Left lung (tissue), 4 donors: ENCODE measurements at regions not wholly inside any gene's neighbourhood (a gene's known extent, or its start where the extent isn't known, plus 50 kb on each side); places are given as distances from the start of the nearest gene placed in this dataset.

Experiments
- ATAC-seq: fragments of 200-7000 bp; cut with Tn5 transposase; one replicate; pipeline ENCODE4 v1.9.1; 2020; ENCODE audit warnings: moderate library complexity
- DNase-seq, 4 donors: peaks; one replicate each; pipeline ENCODE4 v3.0.0-alpha.2; 2013 to 2020
- H3K27ac ChIP-seq, 2 donors: fragments of 200-600 bp; sonication (generic) in 1 of 2; one replicate each; pipeline versions ENCODE4 v1.5.0 to v1.8.0; 2020 to 2021
- H3K27me3 ChIP-seq, 2 donors: fragments of 200-600 bp; sonication (generic) in 1 of 2; one replicate each; pipeline versions ENCODE4 v1.5.0 to v1.8.0; 2020 to 2021
- H3K36me3 ChIP-seq, 2 donors: fragments of 200-600 bp; sonication (generic) in 1 of 2; one replicate each; pipeline versions ENCODE4 v1.5.0 to v1.8.0; 2020 to 2021
- H3K4me1 ChIP-seq, 2 donors: fragments of 200-600 bp; one replicate each; pipeline ENCODE4 v1.8.0; 2021
- H3K4me3 ChIP-seq, 2 donors: fragments of 200-600 bp; sonication (generic) in 1 of 2; one replicate each; pipeline versions ENCODE4 v1.5.0 to v1.8.0; 2020 to 2021; ENCODE audit warnings: mild to moderate bottlenecking in 1 of 2
- H3K9me3 ChIP-seq, 2 donors: fragments of 200-600 bp; sonication (generic) in 1 of 2; one replicate each; pipeline versions ENCODE4 v1.5.0 to v1.8.0; 2020 to 2021
- CTCF ChIP-seq, 2 donors: fragments of 200-600 bp; sonication (generic) in 1 of 2; IDR thresholded peaks; one replicate each; pipeline versions ENCODE4 v1.5.0 to v1.8.0; 2021; ENCODE audit warnings: antibody characterized with exemption in 2 of 2
- intact Hi-C, 2 donors: fragments of 100-400 bp; cut with DNase I; formaldehyde crosslinking; loops; one replicate each; pipeline versions ENCODE4 v1.11.2 to v1.14.2; 2022
- donor health status: DM: no; HTN: yes; CAD: no.
- donor health status: DM: no; HTN: no; CAD: no.

GRCh38 chr4:126856906-126857305 is 775.9 kb upstream of the INTU start:
- no peak overlapping the region for H3K27ac ChIP-seq
- H3K27me3 ChIP-seq = no peaks in the 10 kb centered on the region
- DNase-seq (no peak), ATAC-seq (no peak)
- H3K9me3 ChIP-seq = peaks cover 0 to 11% of the 10 kb centered on the region in 2 donors
- no peak for TF ChIP-seq CTCF (IDR thresholded peaks at IDR 0.05)
- H3K4me3 ChIP-seq = no peak overlapping the region
- H3K4me1 ChIP-seq = no peaks in the 10 kb centered on the region
- intact Hi-C loops = no loop called here
- H3K36me3 ChIP-seq = no peaks in the 10 kb centered on the region

GRCh38 chr4:126859314-126859713 is 773.4 kb upstream of the INTU start:
- DNase-seq = no peak
- no peaks in the 10 kb centered on the region for H3K36me3 ChIP-seq
- H3K9me3 ChIP-seq = peaks cover 0 to 11% of the 10 kb centered on the region in 2 donors
- no peak overlapping the region for H3K27ac ChIP-seq
- intact Hi-C loops = no loop called here
- no peaks in the 10 kb centered on the region for H3K27me3 ChIP-seq
- ATAC-seq = no peak
- TF ChIP-seq CTCF (IDR thresholded peaks at IDR 0.05) = no peak
- H3K4me3 ChIP-seq = no peak overlapping the region
- H3K4me1 ChIP-seq = no peaks in the 10 kb centered on the region

DNA sequence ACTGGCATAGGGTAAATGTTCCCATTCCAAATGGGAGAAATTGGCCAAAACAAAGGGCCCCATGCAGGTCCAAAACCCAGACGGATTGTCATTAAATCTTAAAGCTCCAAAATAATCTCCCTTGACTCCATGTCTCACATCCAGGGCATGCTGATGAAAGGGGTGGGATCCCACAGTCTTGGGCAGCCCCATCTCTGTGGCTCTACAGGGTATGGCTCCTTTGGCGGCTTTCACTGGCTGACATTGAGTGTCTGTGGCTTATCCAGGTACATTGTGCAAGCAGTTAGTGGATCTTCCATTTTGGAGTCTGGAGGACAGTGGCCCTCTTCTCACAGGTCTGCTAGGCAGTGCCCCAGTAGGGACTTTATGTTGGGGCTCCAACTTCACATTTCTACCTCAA is 772.9 kb upstream of the INTU start:
- no peaks in the 10 kb centered on the region for H3K36me3 ChIP-seq
- H3K4me3 ChIP-seq = no peak overlapping the region
- no peaks in the 10 kb centered on the region for H3K27me3 ChIP-seq
- DNase-seq = no peak
- intact Hi-C loops = no loop called here
- TF ChIP-seq CTCF (IDR thresholded peaks at IDR 0.05) = no peak
- ATAC-seq = no peak
- no peak overlapping the region for H3K27ac ChIP-seq
- H3K9me3 ChIP-seq = peaks cover 0 to 11% of the 10 kb centered on the region in 2 donors
- no peaks in the 10 kb centered on the region for H3K4me1 ChIP-seq

- Histone ChIP-seq H3K9me3 (peaks cover 0 to 11% of the 10 kb centered on the region in 2 donors), H3K27ac (no peak overlapping the region), H3K4me3 (no peak overlapping the region), H3K27me3 (no peaks in the 10 kb centered on the region), H3K36me3 (no peaks in the 10 kb centered on the region), H3K4me1 (no peaks in the 10 kb centered on the region)
- TF ChIP-seq CTCF (IDR thresholded peaks at IDR 0.05) = no peak
- ATAC-seq (no peak), DNase-seq (peak in 1 of 4 donors; percentile 28)
- intact Hi-C loops = no loop called here
Measured at GRCh38 chr4:126860308-126860707, 772.4 kb upstream of the INTU start.

GRCh38 chr4:126869967-126870366 is 762.8 kb upstream of the INTU start:
- no peak overlapping the region for H3K27ac ChIP-seq
- intact Hi-C loops = no loop called here
- ATAC-seq (no peak), DNase-seq (no peak)
- H3K4me1 ChIP-seq = no peaks in the 10 kb centered on the region
- H3K27me3 ChIP-seq = no peaks in the 10 kb centered on the region
- TF ChIP-seq CTCF (IDR thresholded peaks at IDR 0.05) = no peak
- H3K4me3 ChIP-seq = no peak overlapping the region
- no peaks in the 10 kb centered on the region for H3K36me3 ChIP-seq
- peaks cover 0 to 45% of the 10 kb centered on the region in 2 donors for H3K9me3 ChIP-seq
